ENCODE measurements at regions not wholly inside any gene's neighbourhood (a gene's known extent, or its start where the extent isn't known, plus 50 kb on each side); places are given as distances from the start of the nearest gene placed in this dataset.
A peak's percentile ranks its signal among the peaks of the same experiment; 100 is the strongest.

GRCh38 chr10:21413268-21413667 lies 112.2 kb downstream of the SKIDA1 start:
- H3K36me3 ChIP-seq (ENCODE audit: control insufficient read depth, insufficient read depth, low read length), result no peaks in the 10 kb centered on the region
- no peak overlapping the region for H3K27ac ChIP-seq (ENCODE audit: low read length)
- H3K9me3 ChIP-seq (replicated peaks; ENCODE audit: control insufficient read depth, low read depth, low read length), result no peaks in the 10 kb centered on the region
- DNase-seq, result peak; percentile 30
- no peaks in the 10 kb centered on the region for H3K4me1 ChIP-seq (ENCODE audit: control insufficient read depth, insufficient read depth, low read length)
- no peaks in the 10 kb centered on the region for H3K27me3 ChIP-seq (ENCODE audit: control insufficient read depth, insufficient read depth, low read length)
- WGBS (ENCODE audit: insufficient coverage), result 83% methylated on average over 1 of the region's 6 CpGs
- no peak overlapping the region for H3K4me3 ChIP-seq (ENCODE audit: low read length)

GRCh38 chr10:21406595-21407193 lies 118.8 kb downstream of the SKIDA1 start:
- peak overlapping the region; percentile 31 for H3K27ac ChIP-seq (ENCODE audit: low read length)
- peak; percentile 75 for DNase-seq
- no peaks in the 10 kb centered on the region for H3K27me3 ChIP-seq (ENCODE audit: control insufficient read depth, insufficient read depth, low read length)
- WGBS (ENCODE audit: insufficient coverage), result 57% methylated on average over 1 of the region's 7 CpGs
- no peaks in the 10 kb centered on the region for H3K36me3 ChIP-seq (ENCODE audit: control insufficient read depth, insufficient read depth, low read length)
- H3K4me3 ChIP-seq (ENCODE audit: low read length), result no peak overlapping the region
- peaks cover 9% of the 10 kb centered on the region for H3K4me1 ChIP-seq (ENCODE audit: control insufficient read depth, insufficient read depth, low read length)
- no peaks in the 10 kb centered on the region for H3K9me3 ChIP-seq (replicated peaks; ENCODE audit: control insufficient read depth, low read depth, low read length)

GRCh38 chr10:21405981-21406380 lies 119.5 kb downstream of the SKIDA1 start:
- Histone ChIP-seq H3K27me3 (ENCODE audit: control insufficient read depth, insufficient read depth, low read length) (no peaks in the 10 kb centered on the region), H3K36me3 (ENCODE audit: control insufficient read depth, insufficient read depth, low read length) (no peaks in the 10 kb centered on the region), H3K9me3 (replicated peaks; ENCODE audit: control insufficient read depth, low read depth, low read length) (no peaks in the 10 kb centered on the region), H3K4me3 (ENCODE audit: low read length) (no peak overlapping the region), H3K4me1 (ENCODE audit: control insufficient read depth, insufficient read depth, low read length) (peaks cover 9% of the 10 kb centered on the region), H3K27ac (ENCODE audit: low read length) (no peak overlapping the region)
- 96% methylated on average over 4 of the region's 8 CpGs for WGBS (ENCODE audit: insufficient coverage)
- no peak for DNase-seq

GRCh38 chr10:21403256-21404015 lies 122.0 kb downstream of the SKIDA1 start:
- H3K9me3 ChIP-seq (replicated peaks; ENCODE audit: control insufficient read depth, low read depth, low read length), result no peaks in the 10 kb centered on the region
- H3K36me3 ChIP-seq (ENCODE audit: control insufficient read depth, insufficient read depth, low read length), result no peaks in the 10 kb centered on the region
- no peak overlapping the region for H3K27ac ChIP-seq (ENCODE audit: low read length)
- no peaks in the 10 kb centered on the region for H3K27me3 ChIP-seq (ENCODE audit: control insufficient read depth, insufficient read depth, low read length)
- peaks cover 11% of the 10 kb centered on the region for H3K4me1 ChIP-seq (ENCODE audit: control insufficient read depth, insufficient read depth, low read length)
- WGBS (ENCODE audit: insufficient coverage), result 88% methylated on average over 7 of the region's 8 CpGs
- no peak for DNase-seq
- H3K4me3 ChIP-seq (ENCODE audit: low read length), result no peak overlapping the region

- DNase-seq, result peak; percentile 63
These were observed 122.8 kb downstream of the SKIDA1 start for GRCh38 chr10:21402606-21403083.

GRCh38 chr10:21401196-21401595 lies 124.3 kb downstream of the SKIDA1 start:
- H3K4me3 ChIP-seq (ENCODE audit: low read length), result no peak overlapping the region
- no peak for DNase-seq

More at GRCh38 chr10:21402606-21403083, 122.8 kb downstream of the SKIDA1 start:
- H3K4me1 ChIP-seq (ENCODE audit: control insufficient read depth, insufficient read depth, low read length), result peaks cover 11% of the 10 kb centered on the region
- no peaks in the 10 kb centered on the region for H3K36me3 ChIP-seq (ENCODE audit: control insufficient read depth, insufficient read depth, low read length)
- no peak overlapping the region for H3K27ac ChIP-seq (ENCODE audit: low read length)
- no peaks in the 10 kb centered on the region for H3K9me3 ChIP-seq (replicated peaks; ENCODE audit: control insufficient read depth, low read depth, low read length)
- no peaks in the 10 kb centered on the region for H3K27me3 ChIP-seq (ENCODE audit: control insufficient read depth, insufficient read depth, low read length)
- WGBS (ENCODE audit: insufficient coverage), result 40% methylated on average over 1 of the region's 4 CpGs
- no peak overlapping the region for H3K4me3 ChIP-seq (ENCODE audit: low read length)

GRCh38 chr10:21399392-21400035 lies 126.0 kb downstream of the SKIDA1 start:
- Histone ChIP-seq H3K4me3 (ENCODE audit: low read length) (no peak overlapping the region), H3K9me3 (replicated peaks; ENCODE audit: control insufficient read depth, low read depth, low read length) (no peaks in the 10 kb centered on the region), H3K4me1 (ENCODE audit: control insufficient read depth, insufficient read depth, low read length) (peaks cover 11% of the 10 kb centered on the region), H3K27me3 (ENCODE audit: control insufficient read depth, insufficient read depth, low read length) (no peaks in the 10 kb centered on the region), H3K27ac (ENCODE audit: low read length) (peak overlapping the region; percentile 72), H3K36me3 (ENCODE audit: control insufficient read depth, insufficient read depth, low read length) (no peaks in the 10 kb centered on the region)
- peak; percentile 96 for DNase-seq
- no CpG with 5 or more reads among the region's 6 CpGs for WGBS (ENCODE audit: insufficient coverage)

More at GRCh38 chr10:21401196-21401595, 124.3 kb downstream of the SKIDA1 start:
- H3K27me3 ChIP-seq (ENCODE audit: control insufficient read depth, insufficient read depth, low read length), result no peaks in the 10 kb centered on the region
- no peaks in the 10 kb centered on the region for H3K9me3 ChIP-seq (replicated peaks; ENCODE audit: control insufficient read depth, low read depth, low read length)
- H3K4me1 ChIP-seq (ENCODE audit: control insufficient read depth, insufficient read depth, low read length), result peaks cover 11% of the 10 kb centered on the region
- H3K36me3 ChIP-seq (ENCODE audit: control insufficient read depth, insufficient read depth, low read length), result no peaks in the 10 kb centered on the region
- no CpG with 5 or more reads among the region's 2 CpGs for WGBS (ENCODE audit: insufficient coverage)
- no peak overlapping the region for H3K27ac ChIP-seq (ENCODE audit: low read length)

GRCh38 chr10:21398563-21399231 lies 126.8 kb downstream of the SKIDA1 start:
- peaks cover 11% of the 10 kb centered on the region for H3K4me1 ChIP-seq (ENCODE audit: control insufficient read depth, insufficient read depth, low read length)
- H3K27ac ChIP-seq (ENCODE audit: low read length), result peak overlapping the region; percentile 49
- H3K27me3 ChIP-seq (ENCODE audit: control insufficient read depth, insufficient read depth, low read length), result no peaks in the 10 kb centered on the region
- no peaks in the 10 kb centered on the region for H3K36me3 ChIP-seq (ENCODE audit: control insufficient read depth, insufficient read depth, low read length)
- WGBS (ENCODE audit: insufficient coverage), result 31% methylated on average over 2 of the region's 2 CpGs
- DNase-seq, result peak; percentile 58
- H3K4me3 ChIP-seq (ENCODE audit: low read length), result no peak overlapping the region
- H3K9me3 ChIP-seq (replicated peaks; ENCODE audit: control insufficient read depth, low read depth, low read length), result no peaks in the 10 kb centered on the region

GRCh38 chr10:21396889-21397288 lies 128.6 kb downstream of the SKIDA1 start:
- Histone ChIP-seq H3K36me3 (ENCODE audit: control insufficient read depth, insufficient read depth, low read length) (no peaks in the 10 kb centered on the region), H3K4me1 (ENCODE audit: control insufficient read depth, insufficient read depth, low read length) (peaks cover 2% of the 10 kb centered on the region), H3K27ac (ENCODE audit: low read length) (no peak overlapping the region), H3K27me3 (ENCODE audit: control insufficient read depth, insufficient read depth, low read length) (no peaks in the 10 kb centered on the region), H3K9me3 (replicated peaks; ENCODE audit: control insufficient read depth, low read depth, low read length) (no peaks in the 10 kb centered on the region), H3K4me3 (ENCODE audit: low read length) (no peak overlapping the region)
- 67% methylated on average over 1 of the region's 1 CpG for WGBS (ENCODE audit: insufficient coverage)
- no peak for DNase-seq

- no peaks in the 10 kb centered on the region for H3K36me3 ChIP-seq (ENCODE audit: control insufficient read depth, insufficient read depth, low read length)
- H3K27ac ChIP-seq (ENCODE audit: low read length), result no peak overlapping the region
- H3K4me3 ChIP-seq (ENCODE audit: low read length), result no peak overlapping the region
- 98% methylated on average over 16 of the region's 20 CpGs for WGBS (ENCODE audit: insufficient coverage)
- no peaks in the 10 kb centered on the region for H3K27me3 ChIP-seq (ENCODE audit: control insufficient read depth, insufficient read depth, low read length)
- no peaks in the 10 kb centered on the region for H3K4me1 ChIP-seq (ENCODE audit: control insufficient read depth, insufficient read depth, low read length)
- no peak for DNase-seq
- H3K9me3 ChIP-seq (replicated peaks; ENCODE audit: control insufficient read depth, low read depth, low read length), result no peaks in the 10 kb centered on the region
These were observed 131.6 kb downstream of the SKIDA1 start for GRCh38 chr10:21393931-21394330.
